Kidney epithelial cell (primary cell): ENCODE measurements at regions not wholly inside any gene's neighbourhood (a gene's known extent, or its start where the extent isn't known, plus 50 kb on each side); places are given as distances from the start of the nearest gene placed in this dataset.

Source experiments
- DNase-seq: peaks from one replicate; pipeline ENCODE4 v3.0.0-alpha.2; 2010; ENCODE audit warnings: low read depth
- H3K27me3 ChIP-seq: 2 replicates; pipeline ENCODE4 v1.6.0; 2011; ENCODE audit warnings: low read length; ENCODE audit not compliant: control insufficient read depth, insufficient read depth
- H3K36me3 ChIP-seq: 2 replicates; pipeline ENCODE4 v1.5.1; 2011; ENCODE audit warnings: low read length; ENCODE audit not compliant: control insufficient read depth, insufficient read depth
- H3K4me3 ChIP-seq: 2 replicates; pipeline ENCODE4 v1.5.1; 2011; ENCODE audit warnings: low read depth, mild to moderate bottlenecking, control low read depth, low read length
- CTCF ChIP-seq: IDR thresholded peaks from 2 replicates; pipeline ENCODE4 v1.5.1; 2011; ENCODE audit warnings: mild to moderate bottlenecking, moderate library complexity, low read length, control low read depth, inconsistent platforms; ENCODE audit not compliant: insufficient read depth, poor library complexity, severe bottlenecking

- no peaks in the 10 kb centered on the region for H3K36me3 ChIP-seq
- DNase-seq: no peak
- H3K4me3 ChIP-seq: no peak overlapping the region
- no peak for TF ChIP-seq CTCF
- H3K27me3 ChIP-seq: no peaks in the 10 kb centered on the region
These were observed 95.7 kb upstream of the NR5A2 start for GRCh38 chr1:199931666-199932377.

- no peak for TF ChIP-seq CTCF
- Histone ChIP-seq H3K27me3 (no peaks in the 10 kb centered on the region), H3K36me3 (no peaks in the 10 kb centered on the region), H3K4me3 (no peak overlapping the region)
- no peak for DNase-seq
These were observed 95.0 kb upstream of the NR5A2 start for GRCh38 chr1:199932462-199932861.

- TF ChIP-seq CTCF: no peak
- Histone ChIP-seq H3K27me3 (no peaks in the 10 kb centered on the region), H3K36me3 (no peaks in the 10 kb centered on the region), H3K4me3 (no peak overlapping the region)
- DNase-seq: no peak
These were observed 91.1 kb upstream of the NR5A2 start for GRCh38 chr1:199936441-199936840.

GRCh38 chr1:199937161-199937560 is 90.3 kb upstream of the NR5A2 start:
- Histone ChIP-seq H3K27me3 (no peaks in the 10 kb centered on the region), H3K36me3 (no peaks in the 10 kb centered on the region), H3K4me3 (no peak overlapping the region)
- no peak for DNase-seq
- no peak for TF ChIP-seq CTCF

GRCh38 chr1:199937661-199938060 is 89.8 kb upstream of the NR5A2 start:
- DNase-seq: no peak
- Histone ChIP-seq H3K4me3 (no peak overlapping the region), H3K27me3 (no peaks in the 10 kb centered on the region), H3K36me3 (no peaks in the 10 kb centered on the region)
- TF ChIP-seq CTCF: no peak

- no peak for TF ChIP-seq CTCF
- Histone ChIP-seq H3K4me3 (no peak overlapping the region), H3K36me3 (no peaks in the 10 kb centered on the region), H3K27me3 (peaks cover 2% of the 10 kb centered on the region)
- no peak for DNase-seq
These were observed 82.5 kb upstream of the NR5A2 start for GRCh38 chr1:199944986-199945385.
